Activated CD4-positive, alpha-beta T cell treated with anti-CD3 and anti-CD28 coated beads, Interleukin-2, Interleukin-4, amounts not matched to agents 100 ng/mL and 50 ng/mL, durations not matched to agents 16 hours and 8 hours (primary cell): ENCODE measurements at regions not wholly inside any gene's neighbourhood (a gene's known extent, or its start where the extent isn't known, plus 50 kb on each side); places are given as distances from the start of the nearest gene placed in this dataset.
"Not testable (repeated sequence)": the region's sequence is repeated elsewhere in the genome, so short reads cannot be mapped to it uniquely, and the experiment has no call there.

ENCODE experiments used
- DNase-seq: peaks from one replicate; pipeline ENCODE4 v3.0.0-alpha.2; 2020; ENCODE audit warnings: low spot score

DNA sequence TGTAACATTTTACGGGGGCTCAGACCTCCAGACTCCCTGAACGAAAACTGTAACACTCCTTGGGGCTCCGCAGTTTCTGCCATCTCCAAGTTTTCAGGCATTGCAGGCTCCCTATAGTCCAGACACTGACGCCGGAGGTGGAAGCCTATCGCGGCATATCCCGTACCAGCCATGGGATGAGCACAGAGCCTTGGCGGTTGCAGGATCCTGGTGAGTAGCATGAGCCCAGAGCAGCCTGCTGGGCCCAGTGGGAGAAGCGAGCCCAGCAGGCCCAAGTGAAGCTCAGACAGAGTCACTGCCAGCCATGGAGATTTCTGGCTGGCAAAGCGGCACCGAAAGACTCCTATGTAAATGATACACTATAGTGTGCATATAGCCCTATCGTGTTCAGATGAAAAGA, 446.8 kb downstream of the COL11A1 start:
- no peak for DNase-seq

DNA sequence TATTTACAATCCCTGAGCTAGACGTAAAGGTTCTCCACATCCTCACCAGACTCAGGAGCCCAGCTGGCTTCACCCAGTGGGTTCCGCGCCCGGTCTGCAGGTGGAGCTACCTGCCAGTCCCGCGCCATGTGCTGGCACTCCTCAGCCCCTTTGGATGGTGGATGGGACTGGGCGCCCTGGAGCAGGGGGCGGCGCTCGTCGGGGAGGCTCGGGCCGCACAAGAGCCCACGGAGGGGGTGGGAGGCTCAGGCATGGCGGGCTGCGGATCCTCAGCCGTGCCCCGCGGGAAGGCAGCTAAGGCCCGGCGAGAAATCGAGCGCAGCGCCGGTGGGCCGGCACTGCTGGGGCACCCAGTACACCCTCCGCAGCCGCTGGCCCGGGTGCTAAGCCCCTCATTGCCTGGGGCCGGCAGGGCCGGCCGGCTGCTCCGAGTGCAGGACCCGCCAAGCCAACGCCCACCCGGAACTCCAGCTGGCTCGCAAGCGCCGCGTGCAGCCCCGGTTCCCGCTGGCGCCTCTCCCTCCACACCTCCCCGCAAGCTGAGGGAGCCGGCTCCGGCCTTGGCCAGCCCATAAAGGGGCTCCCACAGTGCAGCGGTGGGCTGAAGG, 448.3 kb downstream of the COL11A1 start:
- not testable (repeated sequence) for DNase-seq

DNA sequence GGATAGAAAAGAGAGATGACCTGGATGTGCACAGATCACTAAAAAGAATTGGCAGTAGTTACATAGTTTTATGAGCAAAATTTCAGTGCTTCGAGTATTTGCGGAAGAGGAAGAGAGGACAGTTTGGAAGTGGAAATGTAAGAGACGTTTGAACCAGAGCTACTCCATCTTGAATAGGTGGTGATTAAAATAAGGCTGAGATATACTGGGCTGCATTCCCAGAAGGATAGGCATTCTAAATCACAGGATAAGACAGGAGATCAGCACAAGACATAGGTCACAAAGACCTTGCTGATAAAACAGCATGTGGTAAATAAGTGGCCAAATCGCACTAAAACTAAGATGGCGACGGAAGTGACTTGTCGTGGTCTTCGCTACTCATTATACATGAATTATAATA, 453.3 kb downstream of the COL11A1 start:
- DNase-seq: no peak

DNA sequence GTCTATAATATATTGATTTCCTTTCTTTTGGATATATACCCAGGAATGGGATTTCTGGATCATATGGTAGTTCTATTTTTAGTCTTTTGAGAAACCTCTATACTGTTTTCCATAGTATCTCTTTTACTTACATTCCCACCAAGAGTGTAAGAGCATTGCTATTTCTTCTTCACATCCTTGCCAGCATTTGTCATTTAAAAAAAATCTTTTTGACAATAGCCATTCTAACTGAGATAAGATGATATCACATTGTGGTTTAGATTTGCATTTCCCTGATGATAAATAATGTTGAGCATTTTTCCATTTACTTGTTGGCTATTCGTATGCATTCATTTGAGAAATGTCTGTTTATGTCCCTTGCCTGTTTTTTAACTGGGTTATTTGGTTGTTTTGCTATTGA, 467.4 kb downstream of the COL11A1 start:
- no peak for DNase-seq

DNA sequence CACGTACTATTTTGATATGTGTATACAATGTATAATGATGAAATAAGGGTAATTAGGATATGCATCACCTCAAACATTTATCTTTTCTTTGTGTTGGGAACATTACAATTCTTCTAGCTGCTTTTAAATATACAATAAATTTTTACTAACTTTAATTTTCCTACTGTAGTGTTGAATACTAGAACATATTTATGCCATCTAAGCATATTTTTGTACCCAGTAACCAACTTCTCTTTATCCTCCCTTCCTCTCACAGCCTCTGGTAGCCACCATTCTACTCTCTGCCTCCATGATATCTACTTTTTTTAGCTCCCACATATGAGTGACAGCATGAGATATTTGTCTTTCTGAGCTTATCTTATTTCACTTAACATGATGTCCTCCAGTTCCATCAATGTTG, 468.0 kb downstream of the COL11A1 start:
- DNase-seq: no peak

- no peak for DNase-seq
Observed at GRCh38 chr1:102631691-102632090, 476.6 kb downstream of the COL11A1 start.

DNA sequence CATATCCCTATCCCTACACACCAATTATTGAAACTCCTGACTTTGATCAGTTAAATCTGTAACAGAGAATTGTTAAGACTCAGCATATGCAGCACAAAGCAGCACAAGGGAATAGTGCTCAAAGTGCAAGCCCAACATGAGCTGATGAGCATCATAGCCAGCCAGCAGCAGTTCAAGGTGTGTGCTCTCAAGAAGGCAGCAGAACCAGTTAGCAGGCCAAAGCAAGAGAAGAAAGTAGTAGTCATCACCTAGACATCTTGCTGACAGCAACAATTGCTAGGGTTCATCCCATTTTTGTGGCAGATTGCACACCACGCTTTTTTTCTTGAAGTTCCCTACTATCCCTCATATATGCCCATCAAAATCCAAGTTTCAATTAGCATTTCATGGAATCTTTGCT, 478.3 kb downstream of the COL11A1 start:
- no peak for DNase-seq

GRCh38 chr1:102628109-102628613, 480.2 kb downstream of the COL11A1 start:
- no peak for DNase-seq

GRCh38 chr1:102627145-102627544, 481.2 kb downstream of the COL11A1 start:
- DNase-seq: no peak

DNA sequence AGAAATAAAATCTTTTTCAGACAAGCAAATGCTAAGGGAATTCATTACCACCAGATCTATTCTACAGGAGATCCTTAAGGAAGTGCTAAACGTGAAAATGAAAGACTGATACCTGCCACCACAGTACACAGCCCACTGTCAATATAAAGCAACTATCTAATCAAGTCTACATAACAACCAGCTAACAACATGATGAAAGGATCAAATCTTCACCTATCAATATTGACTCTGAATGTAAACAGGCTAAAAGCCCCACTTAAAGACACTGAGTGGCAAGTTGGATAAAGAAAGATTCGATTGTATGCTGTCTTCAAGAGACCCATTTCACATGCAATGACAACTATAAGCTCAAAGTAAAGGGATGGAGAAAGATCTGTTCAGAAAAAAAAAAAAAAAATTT, 492.4 kb downstream of the COL11A1 start:
- no peak for DNase-seq

DNA sequence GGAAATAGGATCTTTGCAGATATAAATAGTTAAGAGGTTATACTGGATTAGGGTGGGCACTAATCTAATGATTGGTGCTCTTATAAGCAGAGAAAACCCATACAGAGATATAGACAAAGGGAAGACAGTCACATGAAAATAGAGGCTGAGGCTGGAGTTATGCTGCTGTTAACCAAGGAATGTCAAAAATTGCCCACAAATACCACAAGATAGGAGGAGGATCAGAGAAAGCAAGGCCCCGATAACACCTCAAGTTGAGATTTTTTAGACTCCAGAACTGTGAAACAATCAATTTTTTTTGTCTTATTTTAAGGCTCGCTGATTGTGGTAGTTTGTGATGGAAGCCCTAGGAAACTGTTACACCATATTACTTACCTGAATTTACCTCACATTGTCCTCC, 513.2 kb downstream of the COL11A1 start:
- DNase-seq: no peak

DNA sequence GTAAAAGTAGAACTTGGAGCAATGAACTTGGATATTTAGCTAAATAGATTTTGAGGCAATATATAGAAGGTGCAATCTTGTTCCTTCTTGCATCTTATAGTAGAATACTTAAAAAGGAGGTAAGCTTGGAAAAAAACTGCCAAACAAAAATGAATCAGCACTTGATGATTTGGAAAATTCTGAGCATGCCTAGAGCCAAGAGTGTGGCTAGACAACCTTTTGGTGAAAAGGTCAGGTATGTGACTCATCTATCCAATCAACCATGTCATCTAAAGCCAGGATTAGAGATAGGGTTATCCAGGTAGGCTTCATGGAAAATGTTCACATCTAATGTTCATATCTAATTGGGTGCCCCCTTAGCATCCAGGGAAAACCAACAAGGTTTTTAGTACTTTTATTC, 515.0 kb downstream of the COL11A1 start:
- no peak for DNase-seq

DNA sequence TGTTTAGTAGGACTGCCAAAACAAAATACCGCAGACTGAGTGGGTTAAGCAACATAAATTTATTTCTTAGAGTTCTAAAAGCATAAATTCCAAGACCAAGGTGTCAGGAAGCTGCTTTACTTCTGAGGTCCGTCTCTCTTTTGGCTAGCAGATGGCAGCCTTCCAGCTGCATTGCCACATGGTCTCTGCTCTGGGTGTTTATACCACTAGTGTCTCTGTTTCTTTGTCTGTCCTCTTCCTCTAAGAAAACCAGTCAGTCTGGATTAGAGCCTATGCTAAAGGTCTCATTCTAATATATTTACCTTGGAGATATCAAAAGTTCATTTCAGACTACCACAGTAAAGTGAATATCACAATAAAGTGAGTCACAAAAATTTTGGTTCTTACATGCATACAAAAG, 519.8 kb downstream of the COL11A1 start:
- no peak for DNase-seq

- no peak for DNase-seq
Observed at GRCh38 chr1:102586022-102586421, 522.3 kb downstream of the COL11A1 start.

- no peak for DNase-seq
Observed at GRCh38 chr1:102580806-102581205, 527.5 kb downstream of the COL11A1 start.

GRCh38 chr1:102578804-102579203, 529.5 kb downstream of the COL11A1 start:
- no peak for DNase-seq

DNA sequence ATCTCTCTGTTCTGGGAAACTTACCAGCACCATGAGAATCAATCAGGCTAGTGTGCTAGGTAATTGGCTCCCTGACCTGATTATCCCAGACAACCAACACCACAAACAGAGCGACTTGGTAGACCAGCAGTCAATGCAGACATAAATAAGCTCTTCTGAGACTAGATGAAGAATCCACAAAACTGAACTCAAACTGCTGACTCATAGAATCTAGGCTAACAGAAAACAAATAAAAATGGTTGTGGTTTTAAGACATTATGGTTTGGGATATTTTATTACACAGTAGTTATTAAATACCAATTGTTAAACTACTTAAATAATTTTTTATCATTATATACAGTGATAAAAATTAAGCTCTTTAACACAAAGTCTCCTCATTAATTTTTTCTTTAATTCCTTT, 535.7 kb downstream of the COL11A1 start:
- DNase-seq: no peak

GRCh38 chr1:102566182-102566581, 542.1 kb downstream of the COL11A1 start:
- no peak for DNase-seq

DNA sequence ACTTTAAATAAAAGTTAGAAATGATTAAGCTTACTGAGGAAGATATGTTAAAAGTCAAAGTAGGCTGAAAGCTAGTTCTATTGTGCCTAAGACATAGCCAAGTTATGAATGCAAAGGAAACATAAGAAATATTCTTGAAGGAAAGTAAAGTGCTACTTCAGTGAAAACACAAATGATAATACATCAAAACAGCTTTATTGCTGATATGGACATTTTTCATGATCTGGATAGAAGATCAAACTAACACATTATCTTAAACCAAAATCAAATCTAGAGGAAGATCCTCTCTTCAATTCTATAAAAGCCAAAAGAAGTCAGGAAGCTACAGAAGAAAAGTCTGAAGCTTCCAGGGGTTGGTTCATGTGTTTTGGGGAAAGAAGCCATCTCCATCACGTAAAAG, 545.9 kb downstream of the COL11A1 start:
- DNase-seq: no peak

GRCh38 chr1:102550729-102551384, 554.1 kb upstream of the OLFM3 start:
- peak; percentile 18 for DNase-seq

DNA sequence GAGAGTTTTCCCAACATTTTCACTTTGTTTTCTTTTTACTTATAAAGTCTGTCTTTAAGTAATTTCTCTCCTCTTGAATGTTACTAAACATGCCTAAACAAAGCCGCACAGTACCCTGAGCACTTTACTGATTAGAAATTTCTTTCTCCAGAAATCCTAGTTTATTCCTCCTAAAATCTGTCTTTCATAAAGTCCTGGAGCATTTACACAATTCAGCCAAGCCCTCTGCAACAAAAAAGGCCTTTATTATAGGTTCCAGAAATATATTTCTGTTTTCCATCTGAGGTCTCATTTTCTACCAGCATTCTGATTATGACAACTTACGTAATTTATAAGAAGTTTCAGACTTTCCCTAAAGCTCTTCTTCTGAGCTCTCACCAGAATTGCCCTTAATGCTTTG, 549.5 kb upstream of the OLFM3 start:
- DNase-seq: no peak

DNA sequence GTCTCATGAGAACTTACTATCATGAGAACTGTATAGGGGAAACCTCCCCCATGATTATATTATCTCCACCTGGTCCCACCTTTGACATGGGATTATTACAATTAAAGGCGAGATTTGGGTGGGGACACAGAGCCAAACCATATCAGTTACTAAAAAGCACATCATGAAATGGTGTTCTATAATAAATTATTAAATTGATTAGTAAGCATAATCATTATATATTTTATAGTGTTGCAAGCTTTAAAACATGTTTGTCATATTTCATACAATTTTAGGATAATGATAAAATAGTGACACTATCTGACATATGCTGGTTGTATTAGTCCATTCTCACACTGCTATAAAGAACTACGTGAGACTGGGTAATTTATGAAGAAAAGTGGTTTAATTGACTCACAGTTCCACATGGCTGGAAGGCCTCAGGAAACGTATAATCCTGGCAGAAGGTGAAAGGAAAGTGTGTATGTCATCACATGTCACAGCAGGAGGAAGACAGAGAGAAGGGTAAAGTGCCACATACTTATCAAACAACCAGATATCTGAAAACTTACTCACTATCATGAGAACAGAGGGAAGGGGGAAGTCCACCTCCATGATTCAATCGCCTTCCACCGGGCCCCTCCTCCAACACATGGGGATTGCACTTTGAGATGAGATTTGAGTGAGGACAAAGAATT, 539.2 kb upstream of the OLFM3 start:
- no peak for DNase-seq

DNA sequence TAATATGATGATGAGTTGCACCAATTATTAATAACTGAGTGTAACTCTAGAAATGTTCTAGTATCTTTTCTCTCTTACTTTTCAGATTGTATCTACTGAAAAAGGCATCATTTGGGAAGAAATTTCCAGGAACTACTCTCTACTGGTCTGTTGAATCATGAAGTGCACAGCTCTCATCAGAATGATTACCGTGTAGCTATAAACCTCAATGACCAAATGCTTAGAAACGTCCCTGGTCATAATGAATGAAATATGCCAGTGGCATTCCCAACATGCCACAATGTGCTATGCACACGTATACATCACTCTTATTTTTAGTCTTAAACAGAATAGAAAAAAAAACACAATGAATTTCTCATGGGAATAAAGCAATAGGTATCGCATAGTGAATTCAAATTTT, 534.3 kb upstream of the OLFM3 start:
- DNase-seq: no peak
